Stomach (tissue), 8 donors: ENCODE measurements at regions not wholly inside any gene's neighbourhood (a gene's known extent, or its start where the extent isn't known, plus 50 kb on each side); places are given as distances from the start of the nearest gene placed in this dataset.
A peak's percentile ranks its signal among the peaks of the same experiment; 100 is the strongest.

Experiments used
- DNase-seq, 2 donors: peaks; one replicate each; pipeline versions ENCODE4 v3.0.0 to v3.0.0-alpha.2; 2013 to 2019
- H3K27ac ChIP-seq, 5 donors: fragments of 200-600 bp in 4 of 5; sonication (generic) in 4 of 5; one replicate each; pipeline ENCODE4 v1.5.1; 2013 to 2019; ENCODE audit warnings: mild to moderate bottlenecking in 1 of 5, moderate library complexity in 1 of 5
- H3K27me3 ChIP-seq, 3 donors: fragments of 200-600 bp; sonication (generic); one replicate each; pipeline ENCODE4 v1.5.1; 2017 to 2019; ENCODE audit warnings: mixed run types in 1 of 3
- H3K36me3 ChIP-seq, 4 donors: fragments of 200-600 bp; sonication (generic); 1 replicate in 3 of 4; 2 replicates in 1 of 4; pipeline ENCODE4 v1.5.1; 2016 to 2019
- H3K4me1 ChIP-seq, 4 donors: fragments of 200-600 bp; sonication (generic); one replicate each; pipeline ENCODE4 v1.5.1; 2016 to 2019
- H3K4me3 ChIP-seq, 4 donors: fragments of 200-600 bp; sonication (generic) in 3 of 4; one replicate each; pipeline ENCODE4 v1.5.1; 2016 to 2019; ENCODE audit warnings: mild to moderate bottlenecking in 1 of 4
- H3K9me3 ChIP-seq, 4 donors: fragments of 200-600 bp; sonication (generic); one replicate each; pipeline ENCODE4 v1.5.1; 2016 to 2019
- CTCF ChIP-seq, 7 experiments: fragments of 450-650 bp in 4 of 7; fragments of 200-600 bp in 3 of 7; sonication (generic) in 3 of 7; IDR thresholded peaks; one replicate each; pipeline ENCODE4 v1.5.1; 2016 to 2019; ENCODE audit warnings: antibody characterized with exemption in 7 of 7, control low read depth in 2 of 7, mild to moderate bottlenecking in 1 of 7
- EP300 ChIP-seq: sonication (generic); formaldehyde crosslinking; IDR thresholded peaks from one replicate; pipeline ENCODE4 v1.6.1; 2017; ENCODE audit warnings: antibody characterized with exemption
- POLR2A ChIP-seq, 4 donors: fragments of 450-650 bp; IDR thresholded peaks; one replicate each; pipeline ENCODE4 v1.6.1; 2016; ENCODE audit warnings: antibody characterized with exemption in 4 of 4, control low read depth in 2 of 4, mild to moderate bottlenecking in 1 of 4, moderate library complexity in 1 of 4
- POLR2AphosphoS5 ChIP-seq, 3 donors: sonication (generic); formaldehyde crosslinking; IDR thresholded peaks; one replicate each; pipeline ENCODE4 v1.6.1; 2016; ENCODE audit warnings: antibody characterized with exemption in 3 of 3
- WGBS, 5 donors: extraction: QIAGEN DNeasy Blood & Tissue Kit in 3 of 5; methylation state at CpG; one replicate each; pipeline versions ENCODE4 v1.1.5 to v1.1.7; 2013 to 2018; 5-methylcytosine and 5-hydroxymethylcytosine counted together
- intact Hi-C: fragments of 100-400 bp; cut with DNase I; formaldehyde crosslinking; loops from one replicate; pipeline ENCODE4 v1.15.1; 2023; ENCODE audit warnings: low total_unique reads
- donor health status: healthy with polysubstance abuse.
- donor health status: Bipolar disorder and iron deficiency.
- donor health status: healthy.

GRCh38 chr9:81532251-81532650, 157.1 kb downstream of the TLE1 start:
- H3K27ac ChIP-seq, result no peak overlapping the region
- H3K9me3 ChIP-seq, result no peaks in the 10 kb centered on the region
- 90 to 97% (median 94%) methylated on average over 4 of the region's 4 CpGs for WGBS, 5 donors
- no peaks in the 10 kb centered on the region for H3K27me3 ChIP-seq
- H3K36me3 ChIP-seq, result no peaks in the 10 kb centered on the region
- no peak for DNase-seq
- peaks cover 0 to 30% (median 19%) of the 10 kb centered on the region in 4 donors for H3K4me1 ChIP-seq
- TF ChIP-seq CTCF (IDR thresholded peaks at IDR 0.05) (no peak), POLR2A (IDR thresholded peaks at IDR 0.05) (no peak), EP300 (no peak), POLR2AphosphoS5 (IDR thresholded peaks at IDR 0.05) (no peak)
- intact Hi-C loops, result no loop called here
- H3K4me3 ChIP-seq, result no peak overlapping the region

GRCh38 chr9:81531511-81531910, 157.8 kb downstream of the TLE1 start:
- TF ChIP-seq POLR2AphosphoS5 (IDR thresholded peaks at IDR 0.05) (no peak), CTCF (IDR thresholded peaks at IDR 0.05) (no peak), EP300 (no peak), POLR2A (IDR thresholded peaks at IDR 0.05) (no peak)
- H3K9me3 ChIP-seq, result no peaks in the 10 kb centered on the region
- no peak overlapping the region for H3K4me3 ChIP-seq
- peaks cover 0 to 30% (median 19%) of the 10 kb centered on the region in 4 donors for H3K4me1 ChIP-seq
- intact Hi-C loops, result no loop called here
- no peak for DNase-seq
- H3K36me3 ChIP-seq, result no peaks in the 10 kb centered on the region
- no peak overlapping the region for H3K27ac ChIP-seq
- H3K27me3 ChIP-seq, result no peaks in the 10 kb centered on the region
- 82 to 93% (median 86%) methylated on average over 6 of the region's 6 CpGs for WGBS, 5 donors

GRCh38 chr9:81530846-81531245, 158.5 kb downstream of the TLE1 start:
- peak overlapping the region in 2 of 5 donors; percentile 39 to 59 for H3K27ac ChIP-seq
- no peaks in the 10 kb centered on the region for H3K9me3 ChIP-seq
- intact Hi-C loops, result no loop called here
- H3K4me3 ChIP-seq, result no peak overlapping the region
- TF ChIP-seq POLR2A (IDR thresholded peaks at IDR 0.05), result no peak
- TF ChIP-seq POLR2AphosphoS5 (IDR thresholded peaks at IDR 0.05), result no peak
- TF ChIP-seq CTCF (IDR thresholded peaks at IDR 0.05), result no peak
- no peak for DNase-seq
- peaks cover 0 to 28% (median 17%) of the 10 kb centered on the region in 4 donors for H3K4me1 ChIP-seq
- H3K27me3 ChIP-seq, result no peaks in the 10 kb centered on the region
- WGBS, 5 donors, result 90 to 95% (median 93%) methylated on average over 4 of the region's 4 CpGs
- H3K36me3 ChIP-seq, result no peaks in the 10 kb centered on the region

GRCh38 chr9:81530310-81530810, 159.0 kb downstream of the TLE1 start:
- no peak for TF ChIP-seq CTCF (IDR thresholded peaks at IDR 0.05)
- no peak for TF ChIP-seq POLR2A (IDR thresholded peaks at IDR 0.05)
- no peak for TF ChIP-seq POLR2AphosphoS5 (IDR thresholded peaks at IDR 0.05)
- intact Hi-C loops, result no loop called here
- WGBS, 5 donors, result 77 to 86% (median 79%) methylated on average over 5 of the region's 5 CpGs
- Histone ChIP-seq H3K4me3 (no peak overlapping the region), H3K9me3 (no peaks in the 10 kb centered on the region), H3K36me3 (no peaks in the 10 kb centered on the region), H3K27ac (peak overlapping the region in 4 of 5 donors; percentile 39 to 70 (median 49)), H3K27me3 (no peaks in the 10 kb centered on the region), H3K4me1 (peaks cover 0 to 23% (median 15%) of the 10 kb centered on the region in 4 donors)
- DNase-seq, result no peak
